Esophagus muscularis mucosa (tissue), 4 donors: ENCODE measurements at regions not wholly inside any gene's neighbourhood (a gene's known extent, or its start where the extent isn't known, plus 50 kb on each side); places are given as distances from the start of the nearest gene placed in this dataset.
A peak's percentile ranks its signal among the peaks of the same experiment; 100 is the strongest.

Source experiments
- DNase-seq: peaks from one replicate; pipeline ENCODE4 v3.0.0-alpha.2; 2017; ENCODE audit errors: extremely low spot score
- H3K27ac ChIP-seq, 4 donors: fragments of 200-600 bp; sonication (generic); replicated peaks in 1 of 4; 1 replicate in 3 of 4; 2 replicates in 1 of 4; pipeline ENCODE4 v1.5.1; 2016 to 2019; ENCODE audit warnings: mild to moderate bottlenecking in 1 of 4
- H3K27me3 ChIP-seq, 4 donors: fragments of 200-600 bp; sonication (generic); one replicate each; pipeline versions ENCODE4 v1.5.1 to v1.6.0; 2016 to 2019
- H3K36me3 ChIP-seq, 4 donors: fragments of 200-600 bp; sonication (generic); one replicate each; pipeline ENCODE4 v1.5.1; 2016 to 2019
- H3K4me1 ChIP-seq, 4 donors: fragments of 200-600 bp; sonication (generic); one replicate each; pipeline ENCODE4 v1.5.1; 2016 to 2019
- H3K4me3 ChIP-seq, 4 donors: fragments of 200-600 bp; sonication (generic); 1 replicate in 2 of 4; 2 replicates in 2 of 4; pipeline ENCODE4 v1.5.1; 2016 to 2019; ENCODE audit warnings: mild to moderate bottlenecking in 4 of 4, moderate library complexity in 1 of 4
- H3K9me3 ChIP-seq, 4 donors: fragments of 200-600 bp; sonication (generic); 1 replicate in 3 of 4; 2 replicates in 1 of 4; pipeline ENCODE4 v1.5.1; 2016 to 2019
- CTCF ChIP-seq, 3 experiments: fragments of 200-600 bp in 2 of 3; fragments of 450-650 bp in 1 of 3; sonication (generic) in 2 of 3; IDR thresholded peaks; one replicate each; pipeline ENCODE4 v1.5.1; 2017 to 2019; ENCODE audit warnings: antibody characterized with exemption in 3 of 3, mild to moderate bottlenecking in 2 of 3, moderate library complexity in 1 of 3
- EP300 ChIP-seq: sonication (generic); formaldehyde crosslinking; IDR thresholded peaks from one replicate; pipeline ENCODE4 v1.6.1; 2017; ENCODE audit warnings: antibody characterized with exemption
- POLR2A ChIP-seq: fragments of 450-650 bp; IDR thresholded peaks from one replicate; pipeline ENCODE4 v1.6.1; 2017; ENCODE audit warnings: antibody characterized with exemption, moderate library complexity, mild to moderate bottlenecking, low read depth
- POLR2AphosphoS5 ChIP-seq, 2 donors: sonication (generic); formaldehyde crosslinking; IDR thresholded peaks; one replicate each; pipeline ENCODE4 v1.6.1; 2017; ENCODE audit warnings: antibody characterized with exemption in 2 of 2
- WGBS: methylation state at CpG from one replicate; pipeline ENCODE4 v1.1.5; 2018; 5-methylcytosine and 5-hydroxymethylcytosine counted together
- intact Hi-C: fragments of 100-400 bp; cut with DNase I; formaldehyde crosslinking; loops from one replicate; pipeline ENCODE4 v1.15.1; 2023

- peak overlapping the region; percentile 26 to 62 (median 35) for H3K27ac ChIP-seq
- no peak for DNase-seq
- H3K36me3 ChIP-seq, result no peaks in the 10 kb centered on the region
- H3K4me1 ChIP-seq, result peaks cover 47 to 54% (median 49%) of the 10 kb centered on the region in 4 donors
- intact Hi-C loops, result no loop called here
- H3K9me3 ChIP-seq, result no peaks in the 10 kb centered on the region
- WGBS, result 72% methylated on average over 13 of the region's 14 CpGs
- TF ChIP-seq EP300 (no peak), POLR2AphosphoS5 (IDR thresholded peaks at IDR 0.05) (no peak), POLR2A (no peak), CTCF (IDR thresholded peaks at IDR 0.05) (no peak)
- H3K4me3 ChIP-seq, result no peak overlapping the region
- no peaks in the 10 kb centered on the region for H3K27me3 ChIP-seq
Measured at GRCh38 chr1:109821831-109822745, 58.4 kb upstream of the EPS8L3 start.

- peak in 1 of 2 donors; percentile 30 for TF ChIP-seq POLR2AphosphoS5 (IDR thresholded peaks at IDR 0.05)
- TF ChIP-seq POLR2A, result no peak
- no peak overlapping the region for H3K4me3 ChIP-seq
- peaks cover 43 to 62% (median 53%) of the 10 kb centered on the region in 4 donors for H3K4me1 ChIP-seq
- H3K36me3 ChIP-seq, result no peaks in the 10 kb centered on the region
- 60% methylated on average over 7 of the region's 8 CpGs for WGBS
- intact Hi-C loops, result no loop called here
- peak overlapping the region; percentile 24 to 62 (median 34) for H3K27ac ChIP-seq
- no peaks in the 10 kb centered on the region for H3K27me3 ChIP-seq
- no peak for DNase-seq
- peaks cover 0 to 1% (median under 1%) of the 10 kb centered on the region in 4 donors for H3K9me3 ChIP-seq
Measured at GRCh38 chr1:109821221-109821669, 57.5 kb upstream of the EPS8L3 start.

- peaks cover 41 to 60% (median 55%) of the 10 kb centered on the region in 4 donors for H3K4me1 ChIP-seq
- no peak for DNase-seq
- H3K4me3 ChIP-seq, result no peak overlapping the region
- no peak for TF ChIP-seq CTCF (IDR thresholded peaks at IDR 0.05)
- TF ChIP-seq POLR2A, result no peak
- 96% methylated on average over 3 of the region's 3 CpGs for WGBS
- no peak overlapping the region for H3K27ac ChIP-seq
- H3K36me3 ChIP-seq, result no peaks in the 10 kb centered on the region
- intact Hi-C loops, result no loop called here
- peaks cover 0 to 8% (median 6%) of the 10 kb centered on the region in 4 donors for H3K9me3 ChIP-seq
- H3K27me3 ChIP-seq, result no peaks in the 10 kb centered on the region
Measured at GRCh38 chr1:109819906-109820305, 56.2 kb upstream of the EPS8L3 start.

- no peak overlapping the region for H3K4me3 ChIP-seq
- peaks cover 38 to 53% (median 49%) of the 10 kb centered on the region in 4 donors for H3K4me1 ChIP-seq
- H3K27ac ChIP-seq, result no peak overlapping the region
- 92% methylated on average over 4 of the region's 9 CpGs for WGBS
- no peak for DNase-seq
- no peaks in the 10 kb centered on the region for H3K36me3 ChIP-seq
- no peaks in the 10 kb centered on the region for H3K27me3 ChIP-seq
- TF ChIP-seq EP300, result no peak
- TF ChIP-seq POLR2A, result no peak
- TF ChIP-seq POLR2AphosphoS5 (IDR thresholded peaks at IDR 0.05), result no peak
- no peak for TF ChIP-seq CTCF (IDR thresholded peaks at IDR 0.05)
- H3K9me3 ChIP-seq, result peaks cover 0 to 8% (median 6%) of the 10 kb centered on the region in 4 donors
- intact Hi-C loops, result no loop called here
Measured at GRCh38 chr1:109818988-109819764, 55.5 kb upstream of the EPS8L3 start.
